GM10248 (cell line): ENCODE measurements at regions not wholly inside any gene's neighbourhood (a gene's known extent, or its start where the extent isn't known, plus 50 kb on each side); places are given as distances from the start of the nearest gene placed in this dataset.

Experiments
- CTCF ChIA-PET: fragments of 300-600 bp; sonication (Branson Sonifier 250); formaldehyde crosslinking; extraction: SDS; loops from one replicate; lab custom pipeline; 2021; ENCODE audit warnings: antibody characterized with exemption; lab: Yijun Ruan, JAX
- POLR2A ChIA-PET: fragments of 350-650 bp; sonication (Branson Sonifier 250); formaldehyde crosslinking; extraction: SDS; loops from one replicate; lab custom pipeline; 2020; ENCODE audit warnings: antibody characterized with exemption; lab: Yijun Ruan, JAX
- DNase-seq: peaks from one replicate; pipeline ENCODE4 v3.0.0; 2012; ENCODE audit errors: extremely low spot score
- CTCF ChIP-seq: IDR thresholded peaks from 2 replicates; pipeline ENCODE4 v1.5.1; 2012; ENCODE audit warnings: mild to moderate bottlenecking, low read depth; ENCODE audit errors: extremely low read depth, missing control alignments, control extremely low read depth

- no peak for DNase-seq
- no peak for TF ChIP-seq CTCF
- POLR2A ChIA-PET = no interaction called here
- CTCF ChIA-PET = interaction anchor here (0.8 to 1.4 kb wide), 3 partner anchors 9 to 33 kb away, joined by 3 read pairs; no protein-coding TSS in a partner anchor
Observed at GRCh38 chr5:130277002-130277401, 372.7 kb downstream of the CHSY3 start.

GRCh38 chr5:130272837-130273236 lies 368.6 kb downstream of the CHSY3 start:
- ChIA-PET POLR2A (no interaction called here), CTCF (no interaction called here)
- no peak for DNase-seq
- TF ChIP-seq CTCF = no peak

GRCh38 chr5:130270786-130271185 lies 366.5 kb downstream of the CHSY3 start:
- DNase-seq = no peak
- ChIA-PET CTCF (no interaction called here), POLR2A (no interaction called here)
- no peak for TF ChIP-seq CTCF

GRCh38 chr5:130268489-130268888 lies 364.2 kb downstream of the CHSY3 start:
- ChIA-PET CTCF (no interaction called here), POLR2A (no interaction called here)
- DNase-seq = no peak
- no peak for TF ChIP-seq CTCF

- POLR2A ChIA-PET = no interaction called here
- DNase-seq = no peak
- CTCF ChIA-PET = no interaction called here
- no peak for TF ChIP-seq CTCF
Observed at GRCh38 chr5:130267926-130268325, 363.7 kb downstream of the CHSY3 start.

- ChIA-PET POLR2A (no interaction called here), CTCF (no interaction called here)
- no peak for TF ChIP-seq CTCF
- DNase-seq = no peak
Observed at GRCh38 chr5:130260481-130260880, 356.2 kb downstream of the CHSY3 start.

- ChIA-PET POLR2A (no interaction called here), CTCF (interaction anchor here (1.7 kb wide), 1 partner anchor 9 kb away, joined by 7 read pairs; no protein-coding TSS in a partner anchor)
- no peak for DNase-seq
- TF ChIP-seq CTCF = no peak
Observed at GRCh38 chr5:130251931-130252330, 347.7 kb downstream of the CHSY3 start.
